Parathyroid adenoma (tissue), 2 donors: ENCODE measurements at regions not wholly inside any gene's neighbourhood (a gene's known extent, or its start where the extent isn't known, plus 50 kb on each side); places are given as distances from the start of the nearest gene placed in this dataset.

Experiments used
- H2AFZ ChIP-seq: fragments of 300-600 bp; sonication (generic); one replicate; pipeline ENCODE4 v1.7.0; 2017; ENCODE audit warnings: antibody characterized with exemption, mild to moderate bottlenecking
- H3K27ac ChIP-seq: fragments of 300-600 bp; sonication (generic); one replicate; pipeline ENCODE4 v1.7.0; 2017
- H3K27me3 ChIP-seq: fragments of 300-600 bp; sonication (generic); one replicate; pipeline ENCODE4 v1.7.0; 2017; ENCODE audit warnings: low read length; ENCODE audit not compliant: control insufficient read depth, insufficient read depth
- H3K36me3 ChIP-seq: fragments of 300-600 bp; sonication (generic); one replicate; pipeline ENCODE4 v1.7.0; 2017; ENCODE audit warnings: low read length; ENCODE audit not compliant: control insufficient read depth, insufficient read depth
- H3K4me1 ChIP-seq: fragments of 300-600 bp; sonication (generic); one replicate; pipeline ENCODE4 v1.7.0; 2017; ENCODE audit warnings: control low read depth
- H3K4me2 ChIP-seq: fragments of 300-600 bp; sonication (generic); one replicate; pipeline ENCODE4 v1.7.0; 2017; ENCODE audit warnings: low read length
- H3K4me3 ChIP-seq: fragments of 300-600 bp; sonication (generic); one replicate; pipeline ENCODE4 v1.7.0; 2017; ENCODE audit warnings: low read depth, low read length
- H3K79me2 ChIP-seq: fragments of 300-600 bp; sonication (generic); one replicate; pipeline ENCODE4 v1.7.0; 2017; ENCODE audit warnings: control low read depth
- H3K9ac ChIP-seq: fragments of 300-600 bp; sonication (generic); one replicate; pipeline ENCODE4 v1.7.0; 2017; ENCODE audit warnings: mild to moderate bottlenecking
- H3K9me3 ChIP-seq: fragments of 300-600 bp; sonication (generic); one replicate; pipeline ENCODE4 v1.7.0; 2017; ENCODE audit warnings: low read length; ENCODE audit not compliant: control insufficient read depth
- CTCF ChIP-seq: fragments of 300-600 bp; sonication (generic); IDR thresholded peaks from one replicate; pipeline ENCODE4 v1.7.0; 2017; ENCODE audit warnings: antibody characterized with exemption, mild to moderate bottlenecking
- donor health status: primary hyperparathyroidism.

- H3K4me1 ChIP-seq = no peaks in the 10 kb centered on the region
- H3K4me3 ChIP-seq = no peak overlapping the region
- no peaks in the 10 kb centered on the region for H3K27me3 ChIP-seq
- no peak for TF ChIP-seq CTCF
- no peak overlapping the region for H3K27ac ChIP-seq
- H3K9ac ChIP-seq = no peak overlapping the region
- H3K36me3 ChIP-seq = no peaks in the 10 kb centered on the region
- no peaks in the 10 kb centered on the region for H3K9me3 ChIP-seq
- H3K79me2 ChIP-seq = no peaks in the 10 kb centered on the region
- no peak overlapping the region for H3K4me2 ChIP-seq
- no peak overlapping the region for H2AFZ ChIP-seq
Measured at GRCh38 chr4:62156205-62156604, 956.1 kb downstream of the ADGRL3 start.

GRCh38 chr4:62145276-62145675 is 945.1 kb downstream of the ADGRL3 start:
- TF ChIP-seq CTCF = no peak
- Histone ChIP-seq H2AFZ (no peak overlapping the region), H3K27ac (no peak overlapping the region)

DNA sequence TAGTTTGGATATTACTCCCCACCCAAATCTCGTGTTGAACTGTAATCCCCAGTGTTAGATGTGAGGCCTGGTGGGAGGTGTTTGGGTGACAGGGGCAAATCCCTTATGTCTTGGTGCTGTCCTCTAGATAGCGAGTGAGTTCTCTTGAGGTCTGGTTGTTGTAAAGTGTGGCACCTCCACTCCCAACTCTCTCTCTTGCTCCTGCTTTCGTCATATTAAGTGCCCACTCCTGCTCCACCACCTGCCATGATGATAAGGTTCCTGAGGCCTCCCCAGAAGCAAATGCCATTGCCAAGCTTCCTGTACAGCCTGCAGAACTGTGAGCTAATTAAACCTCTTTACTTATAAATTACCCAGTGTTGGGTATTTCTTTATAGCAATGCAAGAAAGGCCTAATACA is 944.3 kb downstream of the ADGRL3 start:
- no peaks in the 10 kb centered on the region for H3K9me3 ChIP-seq
- no peaks in the 10 kb centered on the region for H3K79me2 ChIP-seq
- H3K4me2 ChIP-seq = no peak overlapping the region
- no peak overlapping the region for H3K4me3 ChIP-seq
- H3K4me1 ChIP-seq = no peaks in the 10 kb centered on the region
- H3K9ac ChIP-seq = no peak overlapping the region
- no peak for TF ChIP-seq CTCF
- no peak overlapping the region for H3K27ac ChIP-seq
- H3K27me3 ChIP-seq = no peaks in the 10 kb centered on the region
- H2AFZ ChIP-seq = no peak overlapping the region
- no peaks in the 10 kb centered on the region for H3K36me3 ChIP-seq

More at GRCh38 chr4:62145276-62145675, 945.1 kb downstream of the ADGRL3 start:
- H3K36me3 ChIP-seq = no peaks in the 10 kb centered on the region
- no peak overlapping the region for H3K4me3 ChIP-seq
- H3K4me2 ChIP-seq = no peak overlapping the region
- no peaks in the 10 kb centered on the region for H3K4me1 ChIP-seq
- no peaks in the 10 kb centered on the region for H3K9me3 ChIP-seq
- H3K27me3 ChIP-seq = no peaks in the 10 kb centered on the region
- H3K9ac ChIP-seq = no peak overlapping the region
- H3K79me2 ChIP-seq = no peaks in the 10 kb centered on the region

- H3K36me3 ChIP-seq = no peaks in the 10 kb centered on the region
- no peak overlapping the region for H3K4me3 ChIP-seq
- no peaks in the 10 kb centered on the region for H3K4me1 ChIP-seq
- H3K27ac ChIP-seq = no peak overlapping the region
- no peaks in the 10 kb centered on the region for H3K9me3 ChIP-seq
- no peak overlapping the region for H3K4me2 ChIP-seq
- TF ChIP-seq CTCF = no peak
- no peaks in the 10 kb centered on the region for H3K79me2 ChIP-seq
- no peak overlapping the region for H3K9ac ChIP-seq
- no peak overlapping the region for H2AFZ ChIP-seq
- no peaks in the 10 kb centered on the region for H3K27me3 ChIP-seq
Measured at GRCh38 chr4:62135565-62136156, 935.5 kb downstream of the ADGRL3 start.

DNA sequence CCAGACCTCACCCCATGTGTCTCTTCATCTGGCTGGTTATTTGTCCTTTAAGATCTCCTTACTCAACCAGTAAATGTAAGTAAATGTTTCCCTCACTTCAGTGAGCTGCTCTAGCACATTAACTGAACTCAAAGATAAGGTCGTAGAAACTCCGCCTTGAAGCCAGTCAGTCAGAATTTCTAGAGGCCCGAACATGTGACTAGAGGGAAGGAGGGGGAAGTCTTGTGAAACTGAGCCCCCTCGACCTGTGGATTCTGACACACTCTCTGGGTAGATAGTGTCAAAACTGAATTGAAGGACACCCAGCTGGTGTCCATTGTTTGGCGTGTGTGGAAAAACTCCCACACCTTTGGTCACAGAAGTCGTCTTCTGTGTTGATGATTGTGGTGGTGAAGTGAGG is 933.9 kb downstream of the ADGRL3 start:
- Histone ChIP-seq H2AFZ (no peak overlapping the region), H3K4me3 (no peak overlapping the region), H3K36me3 (no peaks in the 10 kb centered on the region), H3K4me2 (no peak overlapping the region), H3K27me3 (no peaks in the 10 kb centered on the region), H3K79me2 (no peaks in the 10 kb centered on the region), H3K4me1 (no peaks in the 10 kb centered on the region), H3K9me3 (no peaks in the 10 kb centered on the region), H3K27ac (no peak overlapping the region), H3K9ac (no peak overlapping the region)
- TF ChIP-seq CTCF = no peak
